Prostate gland (tissue), 2 donors: ENCODE measurements at regions not wholly inside any gene's neighbourhood (a gene's known extent, or its start where the extent isn't known, plus 50 kb on each side); places are given as distances from the start of the nearest gene placed in this dataset.

Source experiments
- CTCF ChIP-seq, 4 experiments: fragments of 200-600 bp in 2 of 4; fragments of 450-650 bp in 2 of 4; sonication (generic) in 2 of 4; IDR thresholded peaks; 1 replicate in 3 of 4; 2 replicates in 1 of 4; pipeline ENCODE4 v1.5.1; 2016 to 2019; ENCODE audit warnings: antibody characterized with exemption in 4 of 4, mild to moderate bottlenecking in 2 of 4, moderate library complexity in 2 of 4
- POLR2A ChIP-seq: fragments of 450-650 bp; IDR thresholded peaks from one replicate; pipeline ENCODE4 v1.6.1; 2016; ENCODE audit warnings: antibody characterized with exemption, mild to moderate bottlenecking
- POLR2AphosphoS5 ChIP-seq: sonication (generic); formaldehyde crosslinking; IDR thresholded peaks from one replicate; pipeline ENCODE4 v1.6.1; 2017; ENCODE audit warnings: antibody characterized with exemption

GRCh38 chr2:192735447-192735846, 540.7 kb upstream of the TMEFF2 start:
- TF ChIP-seq POLR2A: no peak
- no peak for TF ChIP-seq CTCF (IDR thresholded peaks at IDR 0.05)
- no peak for TF ChIP-seq POLR2AphosphoS5
